B cell (primary cell): ENCODE measurements at regions not wholly inside any gene's neighbourhood (a gene's known extent, or its start where the extent isn't known, plus 50 kb on each side); places are given as distances from the start of the nearest gene placed in this dataset.

ENCODE experiments used
- CTCF ChIP-seq: fragments of 200-600 bp; IDR thresholded peaks from one replicate; pipeline ENCODE4 v1.8.0; 2022; ENCODE audit warnings: antibody characterized with exemption, mild to moderate bottlenecking
- EZH2 ChIP-seq: IDR thresholded peaks from 2 replicates; pipeline ENCODE4 v1.6.1; 2012; ENCODE audit warnings: borderline replicate concordance, low read depth, mild to moderate bottlenecking, moderate library complexity, low read length; ENCODE audit not compliant: insufficient read depth, poor library complexity, severe bottlenecking

- no peak for TF ChIP-seq CTCF
- TF ChIP-seq EZH2, result no peak
Measured at GRCh38 chr10:83515001-83515400, 624.3 kb upstream of the GHITM start.
